ENCODE measurements at regions not wholly inside any gene's neighbourhood (a gene's known extent, or its start where the extent isn't known, plus 50 kb on each side); places are given as distances from the start of the nearest gene placed in this dataset.
"Not testable (repeated sequence)": the region's sequence is repeated elsewhere in the genome, so short reads cannot be mapped to it uniquely, and the experiment has no call there.

DNA sequence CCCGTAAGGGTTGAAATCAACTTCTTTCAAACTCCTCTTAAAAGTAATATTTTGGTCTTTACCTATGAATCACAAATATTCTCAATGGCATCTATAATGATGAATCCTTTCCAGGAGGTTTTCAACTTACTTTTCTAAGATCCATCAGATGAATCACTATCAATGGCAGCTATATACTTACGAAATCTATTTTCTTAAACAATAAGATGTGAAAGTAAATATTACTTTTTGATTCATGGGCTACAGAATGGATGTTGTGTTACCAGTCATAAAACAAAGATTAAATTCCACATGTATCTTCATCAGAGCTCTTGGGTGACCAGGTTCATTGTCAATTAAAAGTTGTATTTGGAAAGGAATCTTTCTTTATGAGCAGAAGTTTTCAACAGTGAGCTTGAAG, 1877.7 kb upstream of the ACO1 start:
- DNase-seq = no peak

- no peak for DNase-seq
Observed at GRCh38 chr9:30507166-30507565, 1877.3 kb upstream of the ACO1 start.

DNA sequence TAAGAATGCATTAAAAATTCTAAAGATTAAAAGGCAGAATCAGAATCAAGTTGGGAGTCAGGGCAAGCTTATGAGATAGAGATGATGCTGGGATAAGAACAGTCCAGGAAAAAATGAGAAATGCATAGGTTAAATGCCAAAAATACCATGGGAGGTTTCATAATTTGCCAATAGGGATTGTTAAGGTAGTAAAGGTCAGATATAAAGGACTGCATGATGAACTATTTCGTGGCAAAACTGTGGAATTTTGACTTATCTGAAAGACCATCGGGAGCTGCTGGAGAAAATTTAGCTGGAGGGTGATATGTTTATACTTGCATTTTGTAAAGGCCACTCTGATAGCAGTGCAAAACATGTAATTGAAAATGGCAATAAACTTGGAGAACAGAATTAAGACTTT, 1872.8 kb upstream of the ACO1 start:
- DNase-seq = no peak

DNA sequence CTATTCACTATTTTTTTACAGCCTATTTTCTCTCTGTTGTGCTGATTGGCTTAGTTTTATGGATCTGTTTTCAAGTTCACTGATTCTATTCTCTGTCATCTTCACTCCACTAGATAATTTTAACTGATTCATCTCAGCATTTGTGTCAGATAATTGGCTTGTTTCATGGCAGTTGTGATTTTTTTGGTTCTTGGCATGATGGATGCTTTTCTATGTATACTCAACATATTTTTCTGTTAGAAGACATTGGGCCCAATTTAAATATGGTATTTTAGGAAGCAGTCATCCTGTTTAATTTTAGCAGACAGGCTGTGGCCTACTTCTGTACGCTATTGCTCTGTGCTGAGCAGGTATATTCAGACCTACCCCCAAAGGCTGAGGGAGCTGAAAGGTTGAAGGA, 1865.3 kb upstream of the ACO1 start:
- no peak for DNase-seq

- no peak for DNase-seq
Observed at GRCh38 chr9:30519756-30520155, 1864.7 kb upstream of the ACO1 start.

GRCh38 chr9:30522061-30522460, 1862.4 kb upstream of the ACO1 start:
- no peak for DNase-seq

DNA sequence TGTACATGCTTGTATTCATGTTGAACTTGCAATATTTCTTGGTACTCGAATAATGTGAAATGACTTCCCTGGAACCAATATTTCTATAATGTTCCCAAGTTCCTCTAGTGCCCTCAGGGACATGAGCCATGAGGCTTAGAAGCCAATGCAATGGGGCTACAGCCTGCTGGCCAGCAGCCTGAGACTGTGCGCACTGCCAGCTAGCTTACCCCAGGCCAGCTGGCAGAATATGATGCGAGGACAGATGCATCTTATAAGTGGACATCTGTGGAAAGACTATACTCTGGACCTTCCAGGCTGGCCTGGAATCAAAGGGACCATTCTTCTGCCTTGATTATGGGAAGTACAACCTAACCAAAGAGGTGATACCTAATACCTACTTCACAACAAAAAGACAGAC, 1862.0 kb upstream of the ACO1 start:
- no peak for DNase-seq

DNA sequence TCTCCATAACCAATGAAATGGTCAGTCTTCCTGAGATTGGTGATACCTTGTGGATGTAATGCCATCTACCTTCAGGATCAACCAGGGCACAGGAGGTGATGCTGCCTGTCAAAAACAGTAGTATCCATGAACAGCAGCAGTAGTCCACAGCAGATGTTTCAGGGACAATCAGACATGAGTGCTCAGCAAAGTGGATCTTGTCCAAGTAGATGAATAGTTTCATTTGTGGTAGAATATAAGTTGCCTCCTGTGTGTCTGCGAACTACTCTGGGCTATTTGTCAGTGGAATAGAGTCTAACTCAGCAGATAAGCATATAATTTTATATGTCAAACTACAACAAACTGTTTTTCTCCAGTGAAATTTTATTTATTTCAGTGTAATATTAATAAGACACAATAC, 1860.1 kb upstream of the ACO1 start:
- DNase-seq = no peak

GRCh38 chr9:30534455-30534854, 1850.0 kb upstream of the ACO1 start:
- DNase-seq = no peak

GRCh38 chr9:30534896-30535295, 1849.5 kb upstream of the ACO1 start:
- no peak for DNase-seq

DNA sequence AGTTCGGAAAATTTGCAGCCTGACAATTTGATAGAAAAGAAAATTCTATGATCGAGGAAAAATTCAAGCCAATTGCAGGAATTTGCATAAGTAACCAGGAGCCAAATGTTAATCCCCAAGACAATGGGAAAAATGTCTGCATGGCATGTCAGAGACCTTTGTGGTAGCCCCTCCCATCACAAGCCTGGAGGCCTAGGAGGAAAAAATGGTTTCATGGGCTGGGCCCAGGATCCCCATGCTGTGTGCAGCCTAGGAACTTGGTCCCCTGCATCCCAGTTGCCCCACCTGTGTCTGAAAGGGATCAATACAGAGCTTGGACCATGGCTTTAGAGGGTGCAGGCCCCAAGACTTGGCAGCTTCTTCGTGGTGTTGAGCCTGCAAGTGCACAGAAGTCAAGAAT, 1847.9 kb upstream of the ACO1 start:
- DNase-seq = no peak

DNA sequence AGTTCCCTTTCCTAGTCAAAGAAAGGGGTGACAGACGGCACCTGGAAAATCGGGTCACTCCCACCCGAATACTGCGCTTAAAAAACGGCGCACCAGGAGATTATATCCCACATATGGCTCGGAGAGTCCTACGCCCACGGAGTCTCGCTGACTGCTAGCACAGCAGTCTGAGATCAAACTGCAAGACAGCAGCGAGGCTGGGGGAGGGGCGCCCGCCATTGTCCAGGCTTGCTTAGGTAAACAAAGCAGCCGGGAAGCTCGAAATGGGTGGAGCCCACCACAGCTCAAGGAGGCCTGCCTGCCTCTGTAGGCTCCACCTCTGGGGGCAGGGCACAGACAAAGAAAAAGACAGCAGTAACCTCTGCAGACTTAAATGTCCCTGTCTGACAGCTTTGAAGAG, 1844.7 kb upstream of the ACO1 start:
- DNase-seq = not testable (repeated sequence)

- no peak for DNase-seq
Observed at GRCh38 chr9:30574355-30575151, 1809.9 kb upstream of the ACO1 start.

DNA sequence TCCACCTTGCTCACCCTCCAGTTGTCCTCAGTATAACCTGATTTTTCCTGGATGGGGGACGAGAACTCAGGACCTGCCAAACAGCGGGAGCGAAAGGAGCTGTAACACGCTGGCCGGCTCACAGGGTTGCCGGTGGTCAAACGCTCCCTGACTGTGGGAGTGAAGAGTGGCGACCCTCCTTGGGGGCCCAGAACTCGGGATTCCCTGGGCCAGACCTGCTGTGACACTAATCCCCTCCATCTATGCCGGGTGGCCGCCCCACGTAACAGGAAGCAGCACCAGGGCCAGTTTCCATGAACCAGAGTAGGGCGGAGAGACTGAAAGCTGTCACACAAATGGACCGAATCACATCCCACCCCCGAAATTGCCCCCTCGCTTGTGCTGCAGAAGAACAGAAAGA, 1809.2 kb upstream of the ACO1 start:
- no peak for DNase-seq

DNA sequence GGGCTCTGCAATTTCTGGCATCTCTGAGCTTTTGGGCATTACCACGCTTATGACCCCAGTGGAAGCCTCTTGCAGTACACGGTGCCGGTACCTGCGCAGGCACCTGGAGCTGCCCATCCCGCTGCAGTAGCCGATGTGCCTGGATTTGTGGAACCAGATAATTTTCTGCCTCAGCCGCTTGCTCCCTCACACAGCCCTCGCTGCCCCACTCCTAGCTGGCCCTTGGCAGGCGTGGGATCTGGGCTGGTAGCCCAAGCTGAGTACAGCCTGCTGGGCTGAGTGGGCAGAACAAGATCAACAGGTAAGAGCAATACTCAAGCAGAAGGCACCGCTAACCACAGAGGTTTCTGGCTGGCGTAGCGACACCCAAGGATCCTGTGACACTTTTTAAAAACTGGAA, 1808.8 kb upstream of the ACO1 start:
- no peak for DNase-seq

GRCh38 chr9:30579810-30580209, 1804.6 kb upstream of the ACO1 start:
- no peak for DNase-seq

DNA sequence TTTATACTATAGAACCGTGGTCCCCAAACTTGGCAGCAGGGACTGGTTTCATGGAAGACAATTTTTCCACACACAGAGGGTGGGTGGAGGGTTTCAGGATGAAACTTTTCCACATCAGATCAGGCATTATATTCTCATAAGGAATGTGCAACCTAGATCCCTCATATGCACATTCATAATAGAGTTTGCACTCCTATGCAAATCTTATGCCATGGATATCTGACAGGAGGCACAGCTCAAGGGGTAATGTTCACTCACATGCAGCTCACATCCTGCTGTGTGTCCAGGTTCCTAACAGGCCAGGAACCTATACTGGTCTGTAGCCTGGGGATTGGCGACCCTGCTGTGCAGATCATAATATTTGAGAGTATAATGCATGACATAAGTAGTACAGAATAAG, 1802.2 kb upstream of the ACO1 start:
- DNase-seq = no peak

DNA sequence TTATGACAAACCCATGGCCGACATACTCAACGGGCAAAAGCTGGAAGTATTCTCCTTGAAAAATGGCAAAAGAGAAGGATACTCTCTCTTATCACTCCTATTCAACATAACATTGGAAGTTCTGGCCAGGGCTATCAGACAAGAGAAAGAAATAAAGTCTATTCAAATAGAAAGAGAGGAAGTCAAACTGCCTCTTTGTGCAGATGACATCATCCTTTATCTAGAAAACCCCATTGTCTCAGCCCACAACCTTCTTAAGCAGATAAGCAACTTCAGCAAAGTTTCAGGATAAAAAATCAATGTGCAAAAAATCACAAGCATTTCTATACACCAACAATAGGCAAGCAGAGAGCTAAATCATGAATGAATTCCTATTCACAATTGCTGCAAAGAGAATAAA, 1799.9 kb upstream of the ACO1 start:
- no peak for DNase-seq

- DNase-seq = no peak
Observed at GRCh38 chr9:30591461-30591860, 1793.0 kb upstream of the ACO1 start.

GRCh38 chr9:30597608-30598007, 1786.8 kb upstream of the ACO1 start:
- DNase-seq = no peak

DNA sequence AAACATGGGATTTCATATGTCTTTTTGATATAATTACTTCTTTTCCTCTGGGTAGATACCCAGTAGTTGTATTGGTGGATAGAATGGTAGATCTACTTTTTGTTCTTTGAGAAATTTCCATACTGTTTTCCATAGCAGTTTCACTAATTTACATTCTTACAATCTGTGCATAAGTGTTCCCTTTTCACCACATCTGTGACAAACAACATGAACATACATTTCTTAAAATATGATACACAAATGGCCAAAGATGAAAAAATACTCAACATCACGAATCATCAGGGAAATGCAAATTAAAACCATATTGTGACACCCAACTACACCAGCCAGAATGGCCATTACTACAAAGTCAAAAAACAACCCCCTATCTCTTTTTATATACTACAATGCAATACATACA, 1778.5 kb upstream of the ACO1 start:
- DNase-seq = no peak

- DNase-seq = no peak
Observed at GRCh38 chr9:30609713-30610112, 1774.7 kb upstream of the ACO1 start.

DNA sequence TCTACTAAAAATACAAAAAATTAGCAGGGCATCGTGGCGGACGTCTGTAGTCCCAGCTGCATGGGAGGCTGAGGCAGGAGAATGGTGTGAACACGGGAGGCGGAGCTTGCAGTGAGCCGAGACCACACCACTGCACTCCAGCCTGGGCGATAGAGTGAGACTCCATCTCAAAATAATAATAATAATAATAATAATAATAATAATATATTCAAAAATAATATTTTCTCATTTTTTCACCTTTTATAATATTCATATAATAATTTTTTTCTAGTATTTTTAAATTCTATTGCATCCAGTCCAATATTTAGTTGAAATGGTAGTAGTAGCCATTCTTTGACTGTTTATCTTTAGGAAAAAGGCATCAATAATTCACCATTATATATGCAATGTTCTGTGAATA, 1767.7 kb upstream of the ACO1 start:
- not testable (repeated sequence) for DNase-seq

DNA sequence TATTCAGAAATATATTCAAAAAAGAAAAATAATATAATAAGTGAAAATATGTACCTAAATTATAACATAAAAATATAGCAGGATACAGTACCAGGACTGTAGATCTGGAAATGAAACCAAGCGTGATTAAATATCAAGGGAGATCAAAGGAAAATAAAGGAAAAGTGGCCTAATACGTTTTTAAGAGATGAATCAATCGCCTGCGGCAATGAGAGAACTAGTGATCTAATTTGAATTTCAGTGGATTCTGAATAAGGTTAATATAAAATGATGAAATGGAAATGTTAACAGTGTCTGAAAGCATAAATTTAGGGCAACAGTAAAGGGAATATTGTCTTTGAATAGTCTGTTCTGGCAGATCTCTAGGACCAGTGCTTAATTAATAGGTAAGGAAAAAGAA, 1761.9 kb upstream of the ACO1 start:
- no peak for DNase-seq

GRCh38 chr9:30628915-30629567, 1755.4 kb upstream of the ACO1 start:
- DNase-seq = peak; percentile 19
